B cell (primary cell): ENCODE measurements at regions not wholly inside any gene's neighbourhood (a gene's known extent, or its start where the extent isn't known, plus 50 kb on each side); places are given as distances from the start of the nearest gene placed in this dataset.

Source experiments
- EZH2 ChIP-seq: IDR thresholded peaks from 2 replicates; pipeline ENCODE4 v1.6.1; 2012; ENCODE audit warnings: borderline replicate concordance, low read depth, mild to moderate bottlenecking, moderate library complexity, low read length; ENCODE audit not compliant: insufficient read depth, poor library complexity, severe bottlenecking
- TF ChIP-seq, protein P1 (sequence below): fragments of 200-600 bp; IDR thresholded peaks from one replicate; pipeline ENCODE4 v1.8.0; 2022; ENCODE audit warnings: antibody characterized with exemption, mild to moderate bottlenecking

DNA sequence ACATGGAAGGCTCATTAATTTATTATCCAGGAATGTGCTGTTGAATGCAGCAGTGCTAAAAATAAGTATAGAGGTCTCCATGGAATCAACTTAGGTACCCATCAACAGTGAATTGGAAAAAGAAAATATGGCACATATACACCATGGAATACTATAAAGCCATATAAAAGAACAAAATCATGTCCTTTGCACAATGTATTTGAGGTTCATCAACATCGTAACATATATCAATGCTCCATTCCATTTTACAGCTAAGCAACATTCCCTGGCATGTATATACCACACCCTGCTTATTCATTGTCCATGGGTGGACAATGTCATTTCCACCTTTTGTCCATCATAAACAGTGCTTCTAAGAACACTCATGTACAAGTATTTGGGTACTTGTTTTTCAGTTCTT is 147.8 kb upstream of the RASSF8 start:
- TF ChIP-seq, protein P1, sequence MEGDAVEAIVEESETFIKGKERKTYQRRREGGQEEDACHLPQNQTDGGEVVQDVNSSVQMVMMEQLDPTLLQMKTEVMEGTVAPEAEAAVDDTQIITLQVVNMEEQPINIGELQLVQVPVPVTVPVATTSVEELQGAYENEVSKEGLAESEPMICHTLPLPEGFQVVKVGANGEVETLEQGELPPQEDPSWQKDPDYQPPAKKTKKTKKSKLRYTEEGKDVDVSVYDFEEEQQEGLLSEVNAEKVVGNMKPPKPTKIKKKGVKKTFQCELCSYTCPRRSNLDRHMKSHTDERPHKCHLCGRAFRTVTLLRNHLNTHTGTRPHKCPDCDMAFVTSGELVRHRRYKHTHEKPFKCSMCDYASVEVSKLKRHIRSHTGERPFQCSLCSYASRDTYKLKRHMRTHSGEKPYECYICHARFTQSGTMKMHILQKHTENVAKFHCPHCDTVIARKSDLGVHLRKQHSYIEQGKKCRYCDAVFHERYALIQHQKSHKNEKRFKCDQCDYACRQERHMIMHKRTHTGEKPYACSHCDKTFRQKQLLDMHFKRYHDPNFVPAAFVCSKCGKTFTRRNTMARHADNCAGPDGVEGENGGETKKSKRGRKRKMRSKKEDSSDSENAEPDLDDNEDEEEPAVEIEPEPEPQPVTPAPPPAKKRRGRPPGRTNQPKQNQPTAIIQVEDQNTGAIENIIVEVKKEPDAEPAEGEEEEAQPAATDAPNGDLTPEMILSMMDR, result no peak
- TF ChIP-seq EZH2, result no peak
